HL-60 (cell line): ENCODE measurements at regions not wholly inside any gene's neighbourhood (a gene's known extent, or its start where the extent isn't known, plus 50 kb on each side); places are given as distances from the start of the nearest gene placed in this dataset.
"Not testable (repeated sequence)": the region's sequence is repeated elsewhere in the genome, so short reads cannot be mapped to it uniquely, and the experiment has no call there.

Source experiments
- GABPA ChIP-seq: IDR thresholded peaks from 2 replicates; pipeline ENCODE4 v1.6.1; 2012; ENCODE audit warnings: low read depth
- POLR2AphosphoS5 ChIP-seq: IDR thresholded peaks from 2 replicates; pipeline ENCODE4 v1.6.1; 2012; ENCODE audit warnings: low read depth
- TF ChIP-seq, protein P1 (sequence below): IDR thresholded peaks from one replicate; pipeline ENCODE4 v1.5.1; 2011; ENCODE audit warnings: low read length, control low read depth, inconsistent platforms; ENCODE audit not compliant: insufficient read depth
- TF ChIP-seq, protein P2 (sequence below): IDR thresholded peaks from 2 replicates; pipeline ENCODE4 v1.6.1; 2012; ENCODE audit warnings: low read depth; ENCODE audit not compliant: insufficient replicate concordance

DNA sequence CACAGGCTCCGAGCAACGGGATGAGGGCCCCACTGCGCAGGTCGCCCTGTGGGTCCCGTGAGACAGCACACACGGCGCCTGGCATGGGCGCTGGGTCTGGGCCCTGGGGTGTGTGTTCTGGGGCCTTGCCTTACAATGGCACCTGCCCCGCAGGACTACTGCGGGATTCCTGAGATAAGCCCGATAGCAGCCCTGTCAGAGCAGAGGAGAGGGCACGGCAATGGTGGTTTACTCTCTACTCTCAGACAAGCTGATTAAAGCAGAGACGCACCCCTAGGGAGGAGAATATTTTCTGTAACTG, 151.1 kb downstream of the NPIPB11 start:
- TF ChIP-seq, protein P1, sequence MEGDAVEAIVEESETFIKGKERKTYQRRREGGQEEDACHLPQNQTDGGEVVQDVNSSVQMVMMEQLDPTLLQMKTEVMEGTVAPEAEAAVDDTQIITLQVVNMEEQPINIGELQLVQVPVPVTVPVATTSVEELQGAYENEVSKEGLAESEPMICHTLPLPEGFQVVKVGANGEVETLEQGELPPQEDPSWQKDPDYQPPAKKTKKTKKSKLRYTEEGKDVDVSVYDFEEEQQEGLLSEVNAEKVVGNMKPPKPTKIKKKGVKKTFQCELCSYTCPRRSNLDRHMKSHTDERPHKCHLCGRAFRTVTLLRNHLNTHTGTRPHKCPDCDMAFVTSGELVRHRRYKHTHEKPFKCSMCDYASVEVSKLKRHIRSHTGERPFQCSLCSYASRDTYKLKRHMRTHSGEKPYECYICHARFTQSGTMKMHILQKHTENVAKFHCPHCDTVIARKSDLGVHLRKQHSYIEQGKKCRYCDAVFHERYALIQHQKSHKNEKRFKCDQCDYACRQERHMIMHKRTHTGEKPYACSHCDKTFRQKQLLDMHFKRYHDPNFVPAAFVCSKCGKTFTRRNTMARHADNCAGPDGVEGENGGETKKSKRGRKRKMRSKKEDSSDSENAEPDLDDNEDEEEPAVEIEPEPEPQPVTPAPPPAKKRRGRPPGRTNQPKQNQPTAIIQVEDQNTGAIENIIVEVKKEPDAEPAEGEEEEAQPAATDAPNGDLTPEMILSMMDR = not testable (repeated sequence)
- TF ChIP-seq POLR2AphosphoS5, GABPA: not testable (repeated sequence)
- TF ChIP-seq, protein P2, sequence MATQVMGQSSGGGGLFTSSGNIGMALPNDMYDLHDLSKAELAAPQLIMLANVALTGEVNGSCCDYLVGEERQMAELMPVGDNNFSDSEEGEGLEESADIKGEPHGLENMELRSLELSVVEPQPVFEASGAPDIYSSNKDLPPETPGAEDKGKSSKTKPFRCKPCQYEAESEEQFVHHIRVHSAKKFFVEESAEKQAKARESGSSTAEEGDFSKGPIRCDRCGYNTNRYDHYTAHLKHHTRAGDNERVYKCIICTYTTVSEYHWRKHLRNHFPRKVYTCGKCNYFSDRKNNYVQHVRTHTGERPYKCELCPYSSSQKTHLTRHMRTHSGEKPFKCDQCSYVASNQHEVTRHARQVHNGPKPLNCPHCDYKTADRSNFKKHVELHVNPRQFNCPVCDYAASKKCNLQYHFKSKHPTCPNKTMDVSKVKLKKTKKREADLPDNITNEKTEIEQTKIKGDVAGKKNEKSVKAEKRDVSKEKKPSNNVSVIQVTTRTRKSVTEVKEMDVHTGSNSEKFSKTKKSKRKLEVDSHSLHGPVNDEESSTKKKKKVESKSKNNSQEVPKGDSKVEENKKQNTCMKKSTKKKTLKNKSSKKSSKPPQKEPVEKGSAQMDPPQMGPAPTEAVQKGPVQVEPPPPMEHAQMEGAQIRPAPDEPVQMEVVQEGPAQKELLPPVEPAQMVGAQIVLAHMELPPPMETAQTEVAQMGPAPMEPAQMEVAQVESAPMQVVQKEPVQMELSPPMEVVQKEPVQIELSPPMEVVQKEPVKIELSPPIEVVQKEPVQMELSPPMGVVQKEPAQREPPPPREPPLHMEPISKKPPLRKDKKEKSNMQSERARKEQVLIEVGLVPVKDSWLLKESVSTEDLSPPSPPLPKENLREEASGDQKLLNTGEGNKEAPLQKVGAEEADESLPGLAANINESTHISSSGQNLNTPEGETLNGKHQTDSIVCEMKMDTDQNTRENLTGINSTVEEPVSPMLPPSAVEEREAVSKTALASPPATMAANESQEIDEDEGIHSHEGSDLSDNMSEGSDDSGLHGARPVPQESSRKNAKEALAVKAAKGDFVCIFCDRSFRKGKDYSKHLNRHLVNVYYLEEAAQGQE = not testable (repeated sequence)
